HL-60/S4 (cell line): ENCODE measurements at regions not wholly inside any gene's neighbourhood (a gene's known extent, or its start where the extent isn't known, plus 50 kb on each side); places are given as distances from the start of the nearest gene placed in this dataset.

Source experiments
- in situ Hi-C: fragments of 300-500 bp; cut with MboI; formaldehyde crosslinking; loops from 2 replicates; pipeline ENCODE4 v1.14.3; 2022; ENCODE audit warnings: low sequenced_read_pairs

DNA sequence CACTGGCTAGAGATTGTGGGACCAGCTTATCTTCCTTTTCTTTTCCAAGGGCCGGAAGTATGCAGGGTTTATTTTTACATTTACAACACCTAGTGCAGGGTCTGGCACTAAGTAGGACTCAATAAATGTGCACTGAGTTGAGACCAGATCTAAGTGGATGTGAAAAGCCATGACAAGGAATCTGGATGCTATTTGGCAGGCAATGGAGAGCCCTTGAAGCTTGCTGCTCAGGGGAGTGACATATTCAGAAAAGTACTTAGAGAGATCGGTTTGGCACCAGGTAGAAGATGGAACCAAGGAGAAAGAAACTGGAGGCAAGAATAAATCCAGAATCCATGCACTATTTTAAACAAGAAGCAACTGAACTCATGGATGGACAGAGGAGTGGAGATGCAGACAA is 815.8 kb downstream of the MAFB start:
- in situ Hi-C loops, result loop anchor here (25.0 kb wide), 1 partner anchor 611 kb away; no protein-coding TSS in a partner anchor

DNA sequence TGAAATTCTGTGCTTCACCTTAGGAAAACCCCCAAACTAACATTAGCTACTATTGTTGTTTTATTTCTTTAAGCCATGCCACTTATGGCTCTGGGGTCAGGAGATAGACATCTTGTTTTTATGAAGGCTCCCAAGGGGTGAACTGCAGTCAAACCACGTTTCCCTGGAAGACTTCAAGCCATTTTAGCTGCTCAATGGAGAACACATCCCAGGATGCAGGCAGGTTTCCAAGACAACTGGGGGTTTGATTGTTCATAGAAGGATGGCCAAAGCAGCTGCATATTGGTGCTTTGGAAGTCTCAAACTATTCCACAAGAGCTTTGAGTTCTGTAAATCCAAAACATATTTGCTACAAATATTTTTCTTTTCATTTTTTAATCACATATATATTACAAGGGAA is 818.0 kb downstream of the MAFB start:
- in situ Hi-C loops, result loop anchor here (25.0 kb wide), 1 partner anchor 609 kb away; no protein-coding TSS in a partner anchor

DNA sequence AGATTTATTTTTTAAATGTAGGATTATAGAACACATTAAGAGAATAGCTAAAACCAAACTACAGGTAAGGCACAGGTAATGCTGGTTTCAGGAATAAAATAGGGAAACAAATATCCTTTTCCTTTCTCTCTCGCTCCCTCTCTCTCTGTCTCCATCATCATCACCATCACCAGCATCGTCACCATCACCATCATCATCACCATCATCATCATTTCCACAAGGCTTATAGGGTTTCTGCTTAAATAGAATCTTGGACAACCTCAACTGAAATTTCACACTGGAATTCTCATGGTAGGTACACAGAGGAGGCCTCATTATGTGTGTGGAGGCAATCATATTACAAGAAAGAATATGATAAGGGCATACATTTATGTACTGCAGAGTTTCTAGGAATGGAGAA is 823.6 kb downstream of the MAFB start:
- in situ Hi-C loops, result loop anchor here (25.0 kb wide), 1 partner anchor 603 kb away; no protein-coding TSS in a partner anchor

GRCh38 chr20:39862470-39862891 is 826.6 kb downstream of the MAFB start:
- in situ Hi-C loops, result loop anchor here (25.0 kb wide), 1 partner anchor 600 kb away; no protein-coding TSS in a partner anchor

- in situ Hi-C loops, result loop anchor here (25.0 kb wide), 1 partner anchor 599 kb away; no protein-coding TSS in a partner anchor
Observed at GRCh38 chr20:39861381-39861780, 827.7 kb downstream of the MAFB start.

DNA sequence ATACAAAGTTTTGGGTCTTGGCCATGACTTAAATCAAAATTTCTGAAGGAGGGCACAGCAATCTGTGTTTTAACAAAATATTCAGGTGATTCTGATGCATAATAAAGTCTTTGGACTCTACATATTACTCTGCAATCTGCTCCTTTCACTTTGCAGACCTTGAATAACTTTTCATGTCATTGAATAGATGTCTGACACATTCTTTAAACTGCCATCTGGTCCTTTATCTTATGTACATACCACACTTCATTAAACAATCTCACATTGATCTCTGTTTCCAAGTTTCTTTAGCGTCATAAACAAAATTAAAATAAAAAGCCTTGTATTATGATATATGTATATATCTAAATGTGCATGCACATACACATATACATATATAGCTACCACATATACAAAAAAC is 831.2 kb downstream of the MAFB start:
- in situ Hi-C loops, result loop anchor here (25.0 kb wide), 1 partner anchor 596 kb away; no protein-coding TSS in a partner anchor

DNA sequence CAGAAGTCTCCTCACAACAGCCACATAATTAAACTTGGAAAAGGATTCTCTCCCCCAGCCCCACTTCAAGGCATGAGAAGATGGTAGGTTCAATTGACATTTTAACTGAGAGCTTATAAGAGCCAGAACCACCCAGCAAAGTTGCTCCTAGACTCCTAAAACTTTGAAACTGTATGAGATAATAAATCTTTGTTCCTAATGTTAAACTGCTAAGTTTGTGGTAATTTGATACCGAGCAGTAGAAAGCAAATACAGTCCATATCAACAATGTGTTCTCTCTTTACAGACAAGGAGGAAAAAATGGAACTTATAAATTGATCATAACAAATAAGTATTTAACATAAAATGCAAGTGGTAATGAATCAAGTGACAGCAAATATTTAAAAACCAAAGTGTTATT is 831.8 kb downstream of the MAFB start:
- in situ Hi-C loops, result loop anchor here (25.0 kb wide), 1 partner anchor 595 kb away; no protein-coding TSS in a partner anchor

DNA sequence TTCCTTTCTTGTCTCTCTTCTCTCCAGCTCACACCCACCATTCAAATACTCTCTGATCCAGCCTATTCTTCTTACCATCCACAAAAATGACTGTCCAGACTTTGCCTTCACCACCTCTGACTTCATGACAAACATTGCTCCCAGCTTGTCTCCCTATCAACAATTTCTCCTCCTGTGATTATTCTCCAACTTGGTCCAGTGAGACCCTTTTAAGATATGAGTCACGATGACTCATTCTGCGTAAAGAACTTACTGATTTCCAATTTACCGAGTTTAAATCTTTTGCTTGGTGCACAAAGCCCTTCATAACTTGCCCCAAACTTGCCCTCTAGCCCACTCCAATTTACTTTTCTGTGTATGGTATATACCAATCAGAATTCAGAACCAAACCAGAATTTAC is 833.2 kb downstream of the MAFB start:
- in situ Hi-C loops, result loop anchor here (25.0 kb wide), 1 partner anchor 593 kb away; no protein-coding TSS in a partner anchor

GRCh38 chr20:39855056-39855455 is 834.0 kb downstream of the MAFB start:
- in situ Hi-C loops, result loop anchor here (25.0 kb wide), 1 partner anchor 593 kb away; no protein-coding TSS in a partner anchor

DNA sequence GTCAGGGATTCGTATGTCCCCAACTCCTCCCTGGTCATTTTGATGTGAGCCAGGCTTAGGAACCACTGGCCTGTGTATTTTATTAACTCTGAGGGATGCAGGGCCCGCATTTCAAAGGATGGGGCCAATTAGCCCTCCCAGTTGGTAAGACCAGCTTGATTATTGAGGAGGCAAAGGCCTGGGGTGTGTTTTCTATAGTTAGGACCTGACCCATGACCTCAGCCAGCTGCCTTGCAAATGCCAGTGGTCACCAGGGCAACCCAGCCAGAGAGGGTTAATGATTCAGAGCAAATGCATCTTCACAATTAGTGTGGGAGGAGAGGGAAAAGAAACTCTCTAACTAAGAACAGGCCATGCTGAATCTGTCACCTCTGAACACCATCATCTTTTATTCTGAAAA is 835.4 kb downstream of the MAFB start:
- in situ Hi-C loops, result loop anchor here (25.0 kb wide), 1 partner anchor 591 kb away; no protein-coding TSS in a partner anchor

- in situ Hi-C loops, result loop anchor here (25.0 kb wide), 1 partner anchor 591 kb away; no protein-coding TSS in a partner anchor
Observed at GRCh38 chr20:39853050-39853449, 836.0 kb downstream of the MAFB start.

DNA sequence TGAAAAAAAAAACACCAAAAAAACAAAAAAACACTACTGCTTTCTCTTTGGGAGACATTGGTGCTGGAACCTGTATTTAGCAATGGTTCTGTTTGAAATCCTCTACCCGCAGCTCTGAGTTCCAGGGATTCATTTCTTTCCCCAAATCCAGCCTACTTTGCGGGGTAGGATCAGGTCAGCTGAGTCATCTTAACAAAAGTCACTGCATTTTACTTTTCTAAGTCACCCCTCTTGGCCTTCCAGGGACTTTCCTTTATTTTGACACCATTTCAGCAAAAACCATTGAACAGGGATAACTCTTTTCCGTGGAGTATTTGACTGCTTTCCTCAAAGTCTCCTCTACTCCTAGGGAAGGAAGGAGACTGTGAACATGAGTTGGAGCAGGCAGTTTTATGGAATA is 837.6 kb downstream of the MAFB start:
- in situ Hi-C loops, result loop anchor here (25.0 kb wide), 1 partner anchor 589 kb away; no protein-coding TSS in a partner anchor

DNA sequence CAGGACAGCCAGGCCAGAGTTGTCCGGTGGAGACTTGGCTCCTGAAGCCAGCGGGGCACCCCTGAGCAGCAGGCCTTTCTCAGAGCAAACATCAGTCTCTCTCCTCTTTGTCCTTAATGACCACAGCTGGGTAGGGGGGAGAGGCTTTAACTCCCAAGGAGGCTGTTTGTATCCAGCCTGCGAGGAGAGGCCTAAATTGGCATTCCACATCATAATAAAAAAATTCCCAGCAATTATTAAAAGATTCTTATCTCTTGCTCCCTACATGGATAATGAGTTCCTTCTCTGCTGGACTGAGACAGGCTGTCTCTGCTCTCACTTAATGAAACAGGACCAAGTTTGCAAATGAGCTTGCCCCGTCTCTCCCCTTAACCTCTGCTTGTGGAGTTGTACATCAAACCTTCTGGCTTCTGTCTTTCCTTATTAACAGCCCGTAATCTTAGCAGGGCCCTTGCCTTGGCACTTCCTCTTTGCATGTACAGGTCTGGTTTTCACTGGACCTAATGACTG is 838.2 kb downstream of the MAFB start:
- in situ Hi-C loops, result loop anchor here (25.0 kb wide), 1 partner anchor 589 kb away; no protein-coding TSS in a partner anchor

- in situ Hi-C loops, result loop anchor here (25.0 kb wide), 1 partner anchor 588 kb away; no protein-coding TSS in a partner anchor
Observed at GRCh38 chr20:39850246-39850645, 838.8 kb downstream of the MAFB start.

DNA sequence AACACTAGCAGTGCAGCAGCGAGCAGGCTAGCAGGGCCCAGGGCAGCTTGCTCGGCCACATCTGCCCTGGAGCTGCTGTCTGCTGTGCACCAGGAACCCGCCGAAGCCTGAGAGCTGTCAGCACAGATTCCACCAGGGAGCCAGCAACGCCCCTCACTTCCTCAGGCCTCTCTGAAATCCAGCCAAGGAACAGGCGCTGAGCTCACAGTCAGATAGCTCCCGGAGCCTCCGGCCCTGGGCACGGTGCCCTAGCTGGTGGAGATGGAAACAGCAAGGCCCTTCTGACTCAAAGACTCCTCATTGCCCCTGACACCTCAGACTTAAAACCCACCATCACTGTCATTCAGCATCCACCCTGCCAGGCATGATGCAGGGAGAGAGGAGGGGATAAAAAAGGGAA is 839.4 kb downstream of the MAFB start:
- in situ Hi-C loops, result loop anchor here (25.0 kb wide), 1 partner anchor 587 kb away; no protein-coding TSS in a partner anchor

- in situ Hi-C loops, result no loop called here
Observed at GRCh38 chr20:39849171-39849570, 839.9 kb downstream of the MAFB start.

DNA sequence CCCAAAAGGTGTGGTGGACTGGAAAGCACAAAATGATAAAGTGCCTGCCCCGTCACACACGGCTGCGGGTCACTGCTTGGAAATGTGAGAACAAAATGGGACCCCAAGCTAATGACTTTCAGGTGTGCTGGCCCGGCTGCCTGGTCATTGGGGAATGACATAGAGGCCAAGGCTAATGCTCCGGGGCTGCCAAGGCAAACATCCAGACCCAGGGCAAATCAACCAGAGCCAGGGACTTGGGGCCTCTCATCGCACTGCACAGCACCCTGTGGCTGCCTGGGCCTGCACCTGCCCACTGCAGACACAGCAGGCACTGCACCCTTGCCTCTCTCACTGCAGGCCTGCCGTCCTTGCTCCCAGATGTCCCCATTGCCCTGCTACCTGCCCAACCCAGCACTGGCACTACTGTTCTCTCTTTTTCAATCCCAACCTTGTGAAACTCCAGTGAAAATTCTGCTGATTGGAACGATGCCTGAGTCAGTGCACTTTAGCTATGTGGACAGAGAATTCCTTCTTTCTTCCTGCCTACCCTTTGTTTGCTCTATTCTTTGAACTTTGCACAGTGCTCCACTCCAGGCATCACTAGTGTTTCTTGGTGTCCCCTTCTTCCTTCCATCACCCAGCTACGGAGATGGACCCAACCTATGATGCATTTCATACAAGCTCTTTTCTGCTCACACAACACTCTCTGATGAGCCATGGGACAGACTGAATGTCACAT is 849.5 kb downstream of the MAFB start:
- in situ Hi-C loops, result no loop called here

GRCh38 chr20:39837561-39837960 is 851.5 kb downstream of the MAFB start:
- in situ Hi-C loops, result no loop called here

DNA sequence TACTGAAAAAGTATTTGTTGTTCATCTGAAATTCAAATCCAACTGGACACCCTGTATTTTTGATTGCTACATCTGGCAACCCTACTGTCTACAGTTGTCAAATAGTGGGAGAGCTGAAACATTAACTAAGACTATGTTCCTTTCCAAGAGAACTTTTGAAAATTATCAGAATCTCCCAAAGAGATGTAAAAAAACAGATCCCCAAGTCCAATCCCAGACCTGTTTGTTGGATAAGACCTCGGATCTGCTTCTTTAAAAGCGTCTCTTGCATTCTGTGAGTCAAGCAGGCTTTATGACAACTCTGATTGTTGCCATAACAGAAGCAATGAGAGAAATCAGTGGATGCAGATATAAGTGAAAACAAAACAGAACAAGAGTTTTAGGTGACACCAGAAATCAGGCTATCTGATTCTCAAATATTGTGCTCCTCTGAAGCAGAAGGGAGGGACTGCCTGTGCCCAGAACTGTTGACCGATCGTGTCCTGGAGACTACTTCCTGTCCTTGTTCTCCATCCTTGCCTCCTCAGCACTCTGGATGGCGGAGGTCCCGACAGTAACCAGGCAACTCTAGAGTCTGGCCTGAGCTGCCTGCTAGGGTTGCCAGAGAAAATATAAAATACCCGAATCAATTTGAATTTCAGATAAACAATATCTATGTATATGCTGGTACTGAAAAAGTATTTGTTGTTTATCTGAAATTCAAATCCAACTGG is 853.8 kb downstream of the MAFB start:
- in situ Hi-C loops, result no loop called here

DNA sequence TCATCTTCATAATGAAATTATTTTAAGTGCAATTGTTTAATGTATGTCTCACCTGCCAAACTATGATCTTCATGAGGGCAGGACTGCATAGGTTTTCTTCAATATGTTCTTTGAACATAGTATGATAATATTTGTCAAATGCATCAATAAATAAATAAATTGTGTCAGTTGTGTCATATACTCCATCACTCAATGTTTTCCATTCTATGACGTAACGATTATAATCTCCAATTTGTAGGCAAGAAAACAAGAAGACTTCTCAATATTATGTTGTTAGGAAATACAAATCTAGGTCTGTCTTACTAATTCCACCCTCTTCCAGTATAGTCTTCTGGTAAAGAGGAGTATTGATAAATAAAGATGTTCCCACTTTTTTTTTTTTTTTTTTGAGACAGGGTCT is 858.1 kb downstream of the MAFB start:
- in situ Hi-C loops, result no loop called here

- in situ Hi-C loops, result no loop called here
Observed at GRCh38 chr20:39829661-39830060, 859.4 kb downstream of the MAFB start.
